Adrenal gland (tissue), 9 donors: ENCODE measurements at regions not wholly inside any gene's neighbourhood (a gene's known extent, or its start where the extent isn't known, plus 50 kb on each side); places are given as distances from the start of the nearest gene placed in this dataset.

Source experiments
- DNase-seq, 7 donors: peaks; one replicate each; pipeline ENCODE4 v3.0.0-alpha.2; 2019 to 2020
- H3K27ac ChIP-seq, 5 donors: fragments of 200-600 bp; sonication (generic) in 4 of 5; 1 replicate in 3 of 5; 2 replicates in 2 of 5; pipeline versions ENCODE4 v1.5.1 to v1.8.0; 2016 to 2020; ENCODE audit warnings: mild to moderate bottlenecking in 1 of 5
- H3K27me3 ChIP-seq: fragments of 200-600 bp; 2 replicates; pipeline ENCODE4 v1.8.0; 2021
- H3K36me3 ChIP-seq, 2 donors: fragments of 200-600 bp; replicated peaks in 1 of 2; 1 replicate in 1 of 2; 2 replicates in 1 of 2; pipeline versions ENCODE4 v1.5.1 to v1.8.0; 2018 to 2022
- H3K4me1 ChIP-seq, 2 donors: fragments of 200-600 bp; replicated peaks in 1 of 2; 1 replicate in 1 of 2; 2 replicates in 1 of 2; pipeline versions ENCODE4 v1.5.1 to v1.8.0; 2018 to 2021
- H3K4me3 ChIP-seq, 4 donors: fragments of 200-600 bp; sonication (generic) in 3 of 4; one replicate each; pipeline ENCODE4 v1.5.1; 2016 to 2018
- H3K9me3 ChIP-seq, 3 donors: fragments of 200-600 bp; sonication (generic) in 1 of 3; replicated peaks in 1 of 3; 1 replicate in 2 of 3; 2 replicates in 1 of 3; pipeline versions ENCODE4 v1.5.1 to v1.8.0; 2016 to 2021
- CTCF ChIP-seq, 6 experiments: fragments of 450-650 bp in 4 of 6; fragments of 200-600 bp in 2 of 6; sonication (generic) in 1 of 6; IDR thresholded peaks; 1 replicate in 5 of 6; 2 replicates in 1 of 6; pipeline versions ENCODE4 v1.5.1 to v1.8.0; 2016 to 2021; ENCODE audit warnings: antibody characterized with exemption in 6 of 6, mild to moderate bottlenecking in 2 of 6, moderate library complexity in 1 of 6
- POLR2A ChIP-seq, 2 donors: fragments of 450-650 bp; IDR thresholded peaks; one replicate each; pipeline ENCODE4 v1.6.1; 2017; ENCODE audit warnings: antibody characterized with exemption in 2 of 2, mild to moderate bottlenecking in 2 of 2, moderate library complexity in 1 of 2
- WGBS, 4 donors: extraction: QIAGEN DNeasy Blood & Tissue Kit in 2 of 4; methylation state at CpG; one replicate each; pipeline versions ENCODE4 v1.1.5 to v1.1.7; 2013 to 2017; 5-methylcytosine and 5-hydroxymethylcytosine counted together
- intact Hi-C, 2 donors: fragments of 100-400 bp; cut with DNase I; formaldehyde crosslinking; loops; one replicate each; pipeline versions ENCODE4 v1.14.1 to v1.15.0; 2022 to 2023
- donor health status: healthy with polysubstance abuse.
- donor health status: Bipolar disorder and iron deficiency.
- donor health status: DM: yes; HTN: yes; CAD: no.
- donor health status: DM: no; HTN: no; CAD: no.
- donor health status: DM: no; HTN: no; CAD: no.

GRCh38 chr10:44267007-44267406 is 117.9 kb downstream of the CXCL12 start:
- Histone ChIP-seq H3K27me3 (no peaks in the 10 kb centered on the region), H3K36me3 (no peaks in the 10 kb centered on the region), H3K9me3 (no peaks in the 10 kb centered on the region), H3K4me1 (no peaks in the 10 kb centered on the region), H3K4me3 (no peak overlapping the region), H3K27ac (no peak overlapping the region)
- DNase-seq, result no peak
- intact Hi-C loops, result no loop called here
- no peak for TF ChIP-seq CTCF (IDR thresholded peaks at IDR 0.05)
- WGBS, 4 donors, result 74 to 94% (median 81%) methylated on average over 3 of the region's 3 CpGs

DNA sequence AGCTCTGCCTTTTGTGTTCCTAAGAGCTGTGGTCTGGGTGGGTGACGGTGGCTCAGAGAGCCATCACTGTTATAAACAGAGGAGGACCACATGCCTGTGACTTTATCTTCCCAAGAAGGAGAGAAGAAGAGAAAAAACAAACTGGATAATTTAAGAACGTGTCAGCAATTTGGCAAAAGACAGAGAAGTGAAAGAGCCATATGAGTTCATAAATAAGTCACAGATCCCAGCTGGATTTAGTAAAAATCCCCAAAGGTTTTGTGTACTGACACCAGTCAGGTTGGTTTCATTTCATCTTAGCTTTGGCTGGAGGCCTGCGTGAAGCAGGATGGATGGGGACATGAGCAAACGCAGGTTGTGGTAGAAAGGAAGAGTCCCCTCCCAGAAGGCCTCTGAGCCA is 120.7 kb downstream of the CXCL12 start:
- no peak for TF ChIP-seq CTCF (IDR thresholded peaks at IDR 0.05)
- TF ChIP-seq POLR2A (IDR thresholded peaks at IDR 0.05), result no peak
- WGBS, 4 donors, result 55 to 79% (median 66%) methylated on average over 4 of the region's 4 CpGs

GRCh38 chr10:44263771-44264170 is 121.1 kb downstream of the CXCL12 start:
- H3K36me3 ChIP-seq, result no peaks in the 10 kb centered on the region
- no peak for DNase-seq
- H3K9me3 ChIP-seq, result no peaks in the 10 kb centered on the region
- intact Hi-C loops, result no loop called here
- TF ChIP-seq CTCF (IDR thresholded peaks at IDR 0.05) (no peak), POLR2A (IDR thresholded peaks at IDR 0.05) (no peak)
- no peaks in the 10 kb centered on the region for H3K27me3 ChIP-seq
- H3K4me1 ChIP-seq, result no peaks in the 10 kb centered on the region
- H3K4me3 ChIP-seq, result no peak overlapping the region
- WGBS, 4 donors, result 64 to 83% (median 78%) methylated on average over 3 of the region's 3 CpGs
- H3K27ac ChIP-seq, result no peak overlapping the region

More for the DNA sequence above, 120.7 kb downstream of the CXCL12 start:
- Histone ChIP-seq H3K9me3 (no peaks in the 10 kb centered on the region), H3K27me3 (no peaks in the 10 kb centered on the region), H3K4me3 (no peak overlapping the region), H3K36me3 (no peaks in the 10 kb centered on the region), H3K27ac (no peak overlapping the region), H3K4me1 (no peaks in the 10 kb centered on the region)
- intact Hi-C loops, result no loop called here
- DNase-seq, result no peak

- WGBS, 4 donors, result 82 to 94% (median 89%) methylated on average over 6 of the region's 6 CpGs
- no peak overlapping the region for H3K4me3 ChIP-seq
- H3K4me1 ChIP-seq, result no peaks in the 10 kb centered on the region
- TF ChIP-seq CTCF (IDR thresholded peaks at IDR 0.05) (no peak), POLR2A (IDR thresholded peaks at IDR 0.05) (no peak)
- no peaks in the 10 kb centered on the region for H3K27me3 ChIP-seq
- intact Hi-C loops, result no loop called here
- no peak overlapping the region for H3K27ac ChIP-seq
- DNase-seq, result no peak
- H3K9me3 ChIP-seq, result no peaks in the 10 kb centered on the region
- no peaks in the 10 kb centered on the region for H3K36me3 ChIP-seq
These were observed 122.2 kb downstream of the CXCL12 start for GRCh38 chr10:44262551-44263251.
